GM18511 (cell line): ENCODE measurements at regions not wholly inside any gene's neighbourhood (a gene's known extent, or its start where the extent isn't known, plus 50 kb on each side); places are given as distances from the start of the nearest gene placed in this dataset.
"Not testable (repeated sequence)": the region's sequence is repeated elsewhere in the genome, so short reads cannot be mapped to it uniquely, and the experiment has no call there.

Experiments
- ATAC-seq: cut with Tn5 transposase; IDR thresholded peaks from one replicate; pipeline ENCODE4 v1.9.1; 2021; ENCODE audit warnings: mild to moderate bottlenecking, moderate library complexity; ENCODE audit not compliant: unreplicated experiment

GRCh38 chr16:51302042-51302441 lies 151.0 kb upstream of the SALL1 start:
- no peak for ATAC-seq

GRCh38 chr16:51298800-51299199 lies 147.7 kb upstream of the SALL1 start:
- ATAC-seq: no peak

- ATAC-seq: no peak
These were observed 139.6 kb upstream of the SALL1 start for GRCh38 chr16:51290442-51291285.

GRCh38 chr16:51289336-51289735 lies 138.3 kb upstream of the SALL1 start:
- ATAC-seq: no peak

GRCh38 chr16:51287121-51287755 lies 136.2 kb upstream of the SALL1 start:
- no peak for ATAC-seq

- no peak for ATAC-seq
These were observed 135.2 kb upstream of the SALL1 start for GRCh38 chr16:51286272-51286671.

GRCh38 chr16:51276336-51276735 lies 125.3 kb upstream of the SALL1 start:
- ATAC-seq: no peak

GRCh38 chr16:51272420-51272819 lies 121.3 kb upstream of the SALL1 start:
- no peak for ATAC-seq

GRCh38 chr16:51271156-51271701 lies 120.2 kb upstream of the SALL1 start:
- no peak for ATAC-seq

GRCh38 chr16:51268237-51268636 lies 117.2 kb upstream of the SALL1 start:
- ATAC-seq: no peak

- ATAC-seq: no peak
These were observed 116.6 kb upstream of the SALL1 start for GRCh38 chr16:51267681-51268080.

- ATAC-seq: no peak
These were observed 111.4 kb upstream of the SALL1 start for GRCh38 chr16:51262428-51262827.

GRCh38 chr16:51261919-51262318 lies 110.8 kb upstream of the SALL1 start:
- no peak for ATAC-seq

GRCh38 chr16:51255349-51255972 lies 104.4 kb upstream of the SALL1 start:
- no peak for ATAC-seq

- ATAC-seq: not testable (repeated sequence)
These were observed 103.3 kb upstream of the SALL1 start for GRCh38 chr16:51254390-51254789.

GRCh38 chr16:51248217-51248616 lies 97.1 kb upstream of the SALL1 start:
- no peak for ATAC-seq

GRCh38 chr16:51245658-51245995 lies 94.6 kb upstream of the SALL1 start:
- ATAC-seq: no peak

- ATAC-seq: no peak
These were observed 94.0 kb upstream of the SALL1 start for GRCh38 chr16:51244887-51245657.

GRCh38 chr16:51243936-51244436 lies 92.9 kb upstream of the SALL1 start:
- ATAC-seq: no peak

GRCh38 chr16:51242296-51242994 lies 91.4 kb upstream of the SALL1 start:
- no peak for ATAC-seq
